DND-41 (cell line): ENCODE measurements at regions not wholly inside any gene's neighbourhood (a gene's known extent, or its start where the extent isn't known, plus 50 kb on each side); places are given as distances from the start of the nearest gene placed in this dataset.

Experiments used
- EZH2 ChIP-seq: IDR thresholded peaks from 3 replicates; pipeline ENCODE4 v1.6.1; 2012; ENCODE audit warnings: borderline replicate concordance, low read depth, mild to moderate bottlenecking, moderate library complexity, low read length, inconsistent platforms; ENCODE audit not compliant: severe bottlenecking
- TF ChIP-seq, protein P1 (sequence below): IDR thresholded peaks from 2 replicates; pipeline ENCODE4 v1.5.1; 2012; ENCODE audit warnings: borderline replicate concordance, low read length, moderate library complexity, mild to moderate bottlenecking; ENCODE audit not compliant: poor library complexity, severe bottlenecking; ENCODE audit errors: extremely low read depth

DNA sequence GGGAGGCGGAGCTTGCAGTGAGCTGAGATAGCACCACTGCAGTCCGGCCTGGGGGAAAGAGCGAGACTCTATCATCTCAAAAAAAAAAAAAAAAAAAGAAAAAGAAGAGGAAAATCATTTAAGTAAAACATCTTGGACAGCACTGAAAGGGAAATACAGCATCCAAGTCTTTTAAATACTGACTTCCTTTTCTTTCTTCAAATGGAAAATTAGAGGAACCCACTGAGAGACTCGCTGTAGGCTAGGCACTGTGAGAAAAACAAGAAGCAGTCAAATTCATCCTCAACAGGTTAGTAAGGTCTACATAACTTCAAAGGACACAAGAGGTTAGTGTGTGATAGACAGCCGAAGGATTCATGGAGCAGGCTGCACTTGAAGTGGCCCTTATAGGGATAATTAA, 243.7 kb downstream of the BLID start:
- no peak for TF ChIP-seq EZH2
- TF ChIP-seq, protein P1, sequence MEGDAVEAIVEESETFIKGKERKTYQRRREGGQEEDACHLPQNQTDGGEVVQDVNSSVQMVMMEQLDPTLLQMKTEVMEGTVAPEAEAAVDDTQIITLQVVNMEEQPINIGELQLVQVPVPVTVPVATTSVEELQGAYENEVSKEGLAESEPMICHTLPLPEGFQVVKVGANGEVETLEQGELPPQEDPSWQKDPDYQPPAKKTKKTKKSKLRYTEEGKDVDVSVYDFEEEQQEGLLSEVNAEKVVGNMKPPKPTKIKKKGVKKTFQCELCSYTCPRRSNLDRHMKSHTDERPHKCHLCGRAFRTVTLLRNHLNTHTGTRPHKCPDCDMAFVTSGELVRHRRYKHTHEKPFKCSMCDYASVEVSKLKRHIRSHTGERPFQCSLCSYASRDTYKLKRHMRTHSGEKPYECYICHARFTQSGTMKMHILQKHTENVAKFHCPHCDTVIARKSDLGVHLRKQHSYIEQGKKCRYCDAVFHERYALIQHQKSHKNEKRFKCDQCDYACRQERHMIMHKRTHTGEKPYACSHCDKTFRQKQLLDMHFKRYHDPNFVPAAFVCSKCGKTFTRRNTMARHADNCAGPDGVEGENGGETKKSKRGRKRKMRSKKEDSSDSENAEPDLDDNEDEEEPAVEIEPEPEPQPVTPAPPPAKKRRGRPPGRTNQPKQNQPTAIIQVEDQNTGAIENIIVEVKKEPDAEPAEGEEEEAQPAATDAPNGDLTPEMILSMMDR: no peak
